ENCODE measurements at regions not wholly inside any gene's neighbourhood (a gene's known extent, or its start where the extent isn't known, plus 50 kb on each side); places are given as distances from the start of the nearest gene placed in this dataset.

- Histone ChIP-seq H3K4me1 (ENCODE audit: control insufficient read depth in 1 of 2, insufficient read depth in 2 of 2, low read length in 2 of 2) (no peaks in the 10 kb centered on the region), H3K4me3 (ENCODE audit: low read length in 2 of 2) (no peak overlapping the region), H3K27ac (ENCODE audit: low read depth in 1 of 2, low read length in 2 of 2) (no peak overlapping the region), H3K27me3 (ENCODE audit: control insufficient read depth in 1 of 2, insufficient read depth in 2 of 2, low read length in 1 of 2) (no peaks in the 10 kb centered on the region), H3K36me3 (ENCODE audit: control insufficient read depth in 1 of 2, insufficient read depth in 2 of 2, low read length in 1 of 2) (no peaks in the 10 kb centered on the region), H3K9me3 (ENCODE audit: control insufficient read depth, low read length) (peaks cover 3% of the 10 kb centered on the region)
- intact Hi-C loops (cut with DNase I): no loop called here
- DNase-seq: peak in 1 of 2 donors; percentile 59
- ATAC-seq (ENCODE audit: low FRiP score): no peak
- 42 to 53% methylated on average over 3 of the region's 3 CpGs for WGBS, 2 donors
Measured at GRCh38 chr17:71942626-71943025, 178.2 kb upstream of the SOX9 start.

GRCh38 chr17:71948703-71949422 lies 172.0 kb upstream of the SOX9 start:
- no peaks in the 10 kb centered on the region for H3K9me3 ChIP-seq (ENCODE audit: control insufficient read depth, low read length)
- ATAC-seq (ENCODE audit: low FRiP score): no peak
- 95 to 96% methylated on average over 4 of the region's 4 CpGs for WGBS, 2 donors
- H3K36me3 ChIP-seq (ENCODE audit: control insufficient read depth in 1 of 2, insufficient read depth in 2 of 2, low read length in 1 of 2): no peaks in the 10 kb centered on the region
- H3K4me1 ChIP-seq (ENCODE audit: control insufficient read depth in 1 of 2, insufficient read depth in 2 of 2, low read length in 2 of 2): no peaks in the 10 kb centered on the region
- no peak overlapping the region for H3K4me3 ChIP-seq (ENCODE audit: low read length in 2 of 2)
- intact Hi-C loops (cut with DNase I): no loop called here
- H3K27ac ChIP-seq (ENCODE audit: low read depth in 1 of 2, low read length in 2 of 2): no peak overlapping the region
- no peak for DNase-seq
- no peaks in the 10 kb centered on the region for H3K27me3 ChIP-seq (ENCODE audit: control insufficient read depth in 1 of 2, insufficient read depth in 2 of 2, low read length in 1 of 2)

- intact Hi-C loops (cut with DNase I): no loop called here
- WGBS, 2 donors: 85 to 88% methylated on average over 2 of the region's 2 CpGs
- no peak for ATAC-seq (ENCODE audit: low FRiP score)
Measured at GRCh38 chr17:71959154-71959553, 161.7 kb upstream of the SOX9 start.

GRCh38 chr17:71963351-71963750 lies 157.5 kb upstream of the SOX9 start:
- Histone ChIP-seq H3K4me3 (ENCODE audit: low read length in 2 of 2) (no peak overlapping the region), H3K27me3 (ENCODE audit: control insufficient read depth in 1 of 2, insufficient read depth in 2 of 2, low read length in 1 of 2) (no peaks in the 10 kb centered on the region), H3K4me1 (ENCODE audit: control insufficient read depth in 1 of 2, insufficient read depth in 2 of 2, low read length in 2 of 2) (no peaks in the 10 kb centered on the region), H3K9me3 (ENCODE audit: control insufficient read depth, low read length) (no peaks in the 10 kb centered on the region), H3K27ac (ENCODE audit: low read depth in 1 of 2, low read length in 2 of 2) (no peak overlapping the region), H3K36me3 (ENCODE audit: control insufficient read depth in 1 of 2, insufficient read depth in 2 of 2, low read length in 1 of 2) (no peaks in the 10 kb centered on the region)
- no peak for DNase-seq
- intact Hi-C loops (cut with DNase I): no loop called here
- no peak for ATAC-seq (ENCODE audit: low FRiP score)

More at GRCh38 chr17:71959154-71959553, 161.7 kb upstream of the SOX9 start:
- Histone ChIP-seq H3K36me3 (ENCODE audit: control insufficient read depth in 1 of 2, insufficient read depth in 2 of 2, low read length in 1 of 2) (no peaks in the 10 kb centered on the region), H3K27ac (ENCODE audit: low read depth in 1 of 2, low read length in 2 of 2) (no peak overlapping the region), H3K27me3 (ENCODE audit: control insufficient read depth in 1 of 2, insufficient read depth in 2 of 2, low read length in 1 of 2) (no peaks in the 10 kb centered on the region), H3K4me3 (ENCODE audit: low read length in 2 of 2) (no peak overlapping the region), H3K4me1 (ENCODE audit: control insufficient read depth in 1 of 2, insufficient read depth in 2 of 2, low read length in 2 of 2) (no peaks in the 10 kb centered on the region), H3K9me3 (ENCODE audit: control insufficient read depth, low read length) (no peaks in the 10 kb centered on the region)
- DNase-seq: no peak

GRCh38 chr17:71963791-71964190 lies 157.0 kb upstream of the SOX9 start:
- intact Hi-C loops (cut with DNase I): no loop called here
- DNase-seq (no peak), ATAC-seq (ENCODE audit: low FRiP score) (no peak)
- no peak overlapping the region for H3K4me3 ChIP-seq (ENCODE audit: low read length in 2 of 2)
- 94 to 95% methylated on average over 4 of the region's 4 CpGs for WGBS, 2 donors
- H3K9me3 ChIP-seq (ENCODE audit: control insufficient read depth, low read length): no peaks in the 10 kb centered on the region
- H3K36me3 ChIP-seq (ENCODE audit: control insufficient read depth in 1 of 2, insufficient read depth in 2 of 2, low read length in 1 of 2): no peaks in the 10 kb centered on the region
- H3K4me1 ChIP-seq (ENCODE audit: control insufficient read depth in 1 of 2, insufficient read depth in 2 of 2, low read length in 2 of 2): no peaks in the 10 kb centered on the region
- H3K27ac ChIP-seq (ENCODE audit: low read depth in 1 of 2, low read length in 2 of 2): no peak overlapping the region
- no peaks in the 10 kb centered on the region for H3K27me3 ChIP-seq (ENCODE audit: control insufficient read depth in 1 of 2, insufficient read depth in 2 of 2, low read length in 1 of 2)

GRCh38 chr17:71964559-71964958 lies 156.3 kb upstream of the SOX9 start:
- WGBS, 2 donors: 84 to 89% methylated on average over 2 of the region's 2 CpGs
- DNase-seq (no peak), ATAC-seq (ENCODE audit: low FRiP score) (no peak)
- no peaks in the 10 kb centered on the region for H3K9me3 ChIP-seq (ENCODE audit: control insufficient read depth, low read length)
- H3K27ac ChIP-seq (ENCODE audit: low read depth in 1 of 2, low read length in 2 of 2): no peak overlapping the region
- no peaks in the 10 kb centered on the region for H3K36me3 ChIP-seq (ENCODE audit: control insufficient read depth in 1 of 2, insufficient read depth in 2 of 2, low read length in 1 of 2)
- no peaks in the 10 kb centered on the region for H3K27me3 ChIP-seq (ENCODE audit: control insufficient read depth in 1 of 2, insufficient read depth in 2 of 2, low read length in 1 of 2)
- no peak overlapping the region for H3K4me3 ChIP-seq (ENCODE audit: low read length in 2 of 2)
- intact Hi-C loops (cut with DNase I): no loop called here
- H3K4me1 ChIP-seq (ENCODE audit: control insufficient read depth in 1 of 2, insufficient read depth in 2 of 2, low read length in 2 of 2): no peaks in the 10 kb centered on the region

- WGBS, 2 donors: 21 to 27% methylated on average over 6 of the region's 6 CpGs
- Histone ChIP-seq H3K9me3 (ENCODE audit: control insufficient read depth, low read length) (no peaks in the 10 kb centered on the region), H3K27ac (ENCODE audit: low read depth in 1 of 2, low read length in 2 of 2) (no peak overlapping the region), H3K4me1 (ENCODE audit: control insufficient read depth in 1 of 2, insufficient read depth in 2 of 2, low read length in 2 of 2) (no peaks in the 10 kb centered on the region), H3K27me3 (ENCODE audit: control insufficient read depth in 1 of 2, insufficient read depth in 2 of 2, low read length in 1 of 2) (no peaks in the 10 kb centered on the region), H3K36me3 (ENCODE audit: control insufficient read depth in 1 of 2, insufficient read depth in 2 of 2, low read length in 1 of 2) (no peaks in the 10 kb centered on the region), H3K4me3 (ENCODE audit: low read length in 2 of 2) (no peak overlapping the region)
- DNase-seq (no peak), ATAC-seq (ENCODE audit: low FRiP score) (no peak)
- intact Hi-C loops (cut with DNase I): no loop called here
Measured at GRCh38 chr17:71966055-71966454, 154.8 kb upstream of the SOX9 start.

- H3K27me3 ChIP-seq (ENCODE audit: control insufficient read depth in 1 of 2, insufficient read depth in 2 of 2, low read length in 1 of 2): no peaks in the 10 kb centered on the region
- H3K36me3 ChIP-seq (ENCODE audit: control insufficient read depth in 1 of 2, insufficient read depth in 2 of 2, low read length in 1 of 2): no peaks in the 10 kb centered on the region
- no peak overlapping the region for H3K27ac ChIP-seq (ENCODE audit: low read depth in 1 of 2, low read length in 2 of 2)
- no peaks in the 10 kb centered on the region for H3K9me3 ChIP-seq (ENCODE audit: control insufficient read depth, low read length)
- WGBS, 2 donors: 20 to 23% methylated on average over 13 of the region's 13 CpGs
- DNase-seq (peak; percentile 50 to 74), ATAC-seq (ENCODE audit: low FRiP score) (peak; percentile 77)
- intact Hi-C loops (cut with DNase I): no loop called here
- H3K4me3 ChIP-seq (ENCODE audit: low read length in 2 of 2): no peak overlapping the region
- no peaks in the 10 kb centered on the region for H3K4me1 ChIP-seq (ENCODE audit: control insufficient read depth in 1 of 2, insufficient read depth in 2 of 2, low read length in 2 of 2)
Measured at GRCh38 chr17:71966459-71967313, 154.1 kb upstream of the SOX9 start.

- intact Hi-C loops (cut with DNase I): no loop called here
- ATAC-seq (ENCODE audit: low FRiP score) (no peak), DNase-seq (no peak)
- Histone ChIP-seq H3K9me3 (ENCODE audit: control insufficient read depth, low read length) (no peaks in the 10 kb centered on the region), H3K4me3 (ENCODE audit: low read length in 2 of 2) (no peak overlapping the region), H3K27ac (ENCODE audit: low read depth in 1 of 2, low read length in 2 of 2) (no peak overlapping the region), H3K36me3 (ENCODE audit: control insufficient read depth in 1 of 2, insufficient read depth in 2 of 2, low read length in 1 of 2) (no peaks in the 10 kb centered on the region), H3K27me3 (ENCODE audit: control insufficient read depth in 1 of 2, insufficient read depth in 2 of 2, low read length in 1 of 2) (no peaks in the 10 kb centered on the region), H3K4me1 (ENCODE audit: control insufficient read depth in 1 of 2, insufficient read depth in 2 of 2, low read length in 2 of 2) (no peaks in the 10 kb centered on the region)
Measured at GRCh38 chr17:71969500-71969899, 151.3 kb upstream of the SOX9 start.
